GM11168 (cell line): ENCODE measurements at regions not wholly inside any gene's neighbourhood (a gene's known extent, or its start where the extent isn't known, plus 50 kb on each side); places are given as distances from the start of the nearest gene placed in this dataset.
"Not testable (repeated sequence)": the region's sequence is repeated elsewhere in the genome, so short reads cannot be mapped to it uniquely, and the experiment has no call there.

ENCODE experiments used
- in situ Hi-C: fragments of 300-500 bp; cut with MboI; formaldehyde crosslinking; loops from one replicate; pipeline ENCODE4 v1.12.0; 2022; ENCODE audit warnings: low sequenced_read_pairs; ENCODE audit not compliant: unreplicated experiment

DNA sequence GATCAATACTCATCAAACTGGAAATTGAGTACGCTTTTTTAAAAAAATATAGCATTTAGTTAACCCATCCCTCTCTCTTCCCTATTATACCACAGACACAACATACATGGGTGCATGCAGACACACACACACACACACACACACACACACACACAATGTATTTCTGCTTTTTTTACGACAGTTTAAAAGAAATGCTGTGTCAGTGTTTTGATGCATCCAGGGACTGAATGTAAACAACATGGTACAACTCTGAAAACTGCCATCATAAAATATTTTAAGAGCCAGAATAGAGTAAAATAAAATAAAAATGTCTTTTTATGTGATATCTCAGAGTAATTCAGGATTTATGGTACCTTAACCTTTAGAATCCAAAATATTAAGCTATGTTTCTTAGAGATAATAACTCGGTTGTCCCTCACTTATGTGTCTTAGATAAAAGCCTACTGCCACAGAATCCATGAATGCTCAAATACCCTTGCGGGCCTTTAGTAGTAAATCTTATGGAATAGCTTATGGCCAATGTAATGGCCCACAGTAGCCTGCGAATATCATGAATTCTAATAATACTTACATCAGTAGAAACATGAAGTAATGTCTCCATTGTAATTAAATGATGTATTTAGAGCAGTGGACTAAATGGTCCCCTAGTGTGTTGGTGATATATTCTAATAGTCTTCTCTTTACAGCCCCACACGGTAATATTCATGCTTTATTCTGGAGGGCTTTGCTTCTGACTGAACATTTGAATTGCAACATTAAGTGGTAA, 251.6 kb upstream of the FIGN start:
- in situ Hi-C loops: no loop called here

GRCh38 chr2:163984986-163985385, 249.2 kb upstream of the FIGN start:
- in situ Hi-C loops: no loop called here

GRCh38 chr2:163983911-163984310, 248.1 kb upstream of the FIGN start:
- in situ Hi-C loops: no loop called here

DNA sequence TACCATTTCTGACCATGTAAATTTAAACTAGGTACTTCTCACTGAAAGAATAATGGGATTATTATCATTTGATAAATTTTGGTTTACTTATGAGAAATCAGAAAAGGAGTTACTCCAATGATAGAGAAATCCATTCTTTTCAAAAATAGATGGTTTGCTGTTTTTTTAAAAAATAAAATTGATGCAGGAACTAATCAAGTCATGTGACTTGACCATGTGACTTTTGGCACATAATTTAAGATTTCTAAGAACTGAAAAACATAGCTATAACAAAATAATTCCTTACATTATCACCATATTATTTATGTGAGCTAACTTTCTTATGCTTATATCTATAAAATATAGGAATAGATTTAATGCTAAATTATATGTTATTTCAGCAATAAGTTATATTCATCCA, 247.1 kb upstream of the FIGN start:
- in situ Hi-C loops: no loop called here

GRCh38 chr2:163974766-163975165, 239.0 kb upstream of the FIGN start:
- in situ Hi-C loops: no loop called here

DNA sequence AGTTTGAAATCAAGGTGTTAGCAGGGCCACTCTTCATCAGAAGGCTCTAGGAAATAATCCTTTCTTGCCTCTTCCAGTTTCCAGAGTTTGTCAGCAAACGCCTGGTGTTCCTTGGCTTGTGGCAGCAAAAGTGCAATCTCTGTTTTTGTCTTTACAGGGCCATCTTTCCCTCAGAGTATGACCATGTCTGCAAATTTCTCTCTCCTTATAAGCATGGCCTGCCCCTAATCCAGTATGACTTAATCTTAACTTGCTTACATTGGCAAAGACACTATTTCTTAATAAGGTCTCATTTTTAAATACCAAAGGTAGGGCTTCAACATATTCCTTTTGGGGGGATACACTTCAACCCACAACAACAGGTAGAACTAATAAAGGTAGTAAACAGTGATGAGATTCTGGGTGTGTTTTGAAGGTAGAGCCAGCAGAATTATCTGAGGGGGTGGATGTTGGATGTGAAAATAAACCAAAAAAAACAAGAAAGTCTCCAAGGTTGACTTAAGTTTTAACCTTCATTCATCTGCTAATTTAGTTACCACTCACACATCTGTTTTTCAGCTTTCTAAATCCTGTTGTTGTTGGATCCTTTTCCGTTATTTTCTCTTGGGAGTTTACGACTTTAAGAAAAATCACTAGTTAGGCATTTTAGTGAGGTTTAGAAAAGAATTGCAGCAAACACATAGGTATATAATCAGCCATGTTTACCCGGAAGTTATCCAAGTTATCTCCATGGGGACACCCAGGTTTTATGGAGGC, 234.4 kb upstream of the FIGN start:
- in situ Hi-C loops: no loop called here

GRCh38 chr2:163964278-163964677, 228.5 kb upstream of the FIGN start:
- in situ Hi-C loops: not testable (repeated sequence)

- in situ Hi-C loops: no loop called here
These were observed 217.6 kb upstream of the FIGN start for GRCh38 chr2:163953390-163953907.

GRCh38 chr2:163951312-163951711, 215.5 kb upstream of the FIGN start:
- in situ Hi-C loops: no loop called here

- in situ Hi-C loops: no loop called here
These were observed 213.9 kb upstream of the FIGN start for GRCh38 chr2:163949693-163950092.

DNA sequence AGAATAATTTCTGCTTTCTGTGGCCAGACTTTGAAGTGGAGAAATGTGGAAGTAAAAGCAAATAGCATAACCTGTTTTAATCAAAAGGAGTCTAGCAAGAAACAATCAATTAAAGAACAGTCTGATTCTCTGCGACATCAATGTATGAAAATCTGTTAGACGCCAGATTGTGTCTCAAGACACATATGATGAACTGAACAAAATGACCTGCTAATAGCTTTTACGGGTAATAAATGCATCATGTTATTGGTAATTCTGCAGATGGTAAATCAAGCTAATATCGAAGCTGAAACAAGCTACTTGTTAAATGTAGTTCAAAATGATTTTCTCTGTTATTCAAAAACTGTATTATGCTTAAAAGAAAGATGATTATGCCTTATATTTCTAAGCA, 208.5 kb upstream of the FIGN start:
- in situ Hi-C loops: no loop called here

- in situ Hi-C loops: no loop called here
These were observed 207.9 kb upstream of the FIGN start for GRCh38 chr2:163943403-163944346.

- in situ Hi-C loops: no loop called here
These were observed 198.3 kb upstream of the FIGN start for GRCh38 chr2:163934131-163934530.

GRCh38 chr2:163919717-163920116, 183.9 kb upstream of the FIGN start:
- in situ Hi-C loops: no loop called here

DNA sequence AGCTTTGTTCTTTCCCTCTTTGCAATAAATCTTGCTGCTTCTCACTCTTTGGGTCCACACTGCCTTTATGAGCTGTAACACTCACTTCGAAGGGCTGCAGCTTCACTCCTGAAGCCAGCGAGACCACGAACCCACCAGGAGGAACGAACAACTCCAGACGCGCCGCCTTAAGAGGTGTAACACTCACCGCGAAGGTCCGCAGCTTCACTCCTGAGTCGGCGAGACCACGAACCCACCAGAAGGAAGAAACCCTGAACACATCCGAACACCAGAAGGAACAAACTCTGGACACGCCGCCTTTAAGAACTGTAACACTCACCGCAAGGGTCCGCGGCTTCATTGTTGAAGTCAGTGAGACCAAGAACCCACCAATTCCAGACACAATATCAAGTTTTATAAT, 178.7 kb upstream of the FIGN start:
- in situ Hi-C loops: not testable (repeated sequence)

DNA sequence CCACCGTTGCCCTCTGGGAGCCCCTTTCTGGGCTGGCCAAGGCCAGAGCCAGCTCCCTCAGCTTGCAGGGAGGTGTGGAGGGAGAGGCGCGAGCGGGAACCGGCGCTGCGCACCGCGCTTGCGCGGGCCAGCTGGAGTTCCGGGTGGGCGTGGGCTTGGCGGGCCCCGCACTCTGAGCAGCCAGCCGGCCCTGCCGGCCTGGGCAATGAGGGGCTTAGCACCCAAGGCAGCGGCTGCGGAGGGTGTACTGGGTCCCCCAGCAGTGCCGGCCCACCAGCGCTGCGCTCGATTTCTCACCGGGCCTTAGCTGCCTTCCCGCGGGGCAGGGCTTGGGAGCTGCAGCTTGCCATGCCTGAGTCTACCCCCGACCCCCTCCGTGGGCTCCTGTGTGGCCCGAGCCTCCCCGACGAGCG, 177.7 kb upstream of the FIGN start:
- in situ Hi-C loops: not testable (repeated sequence)

DNA sequence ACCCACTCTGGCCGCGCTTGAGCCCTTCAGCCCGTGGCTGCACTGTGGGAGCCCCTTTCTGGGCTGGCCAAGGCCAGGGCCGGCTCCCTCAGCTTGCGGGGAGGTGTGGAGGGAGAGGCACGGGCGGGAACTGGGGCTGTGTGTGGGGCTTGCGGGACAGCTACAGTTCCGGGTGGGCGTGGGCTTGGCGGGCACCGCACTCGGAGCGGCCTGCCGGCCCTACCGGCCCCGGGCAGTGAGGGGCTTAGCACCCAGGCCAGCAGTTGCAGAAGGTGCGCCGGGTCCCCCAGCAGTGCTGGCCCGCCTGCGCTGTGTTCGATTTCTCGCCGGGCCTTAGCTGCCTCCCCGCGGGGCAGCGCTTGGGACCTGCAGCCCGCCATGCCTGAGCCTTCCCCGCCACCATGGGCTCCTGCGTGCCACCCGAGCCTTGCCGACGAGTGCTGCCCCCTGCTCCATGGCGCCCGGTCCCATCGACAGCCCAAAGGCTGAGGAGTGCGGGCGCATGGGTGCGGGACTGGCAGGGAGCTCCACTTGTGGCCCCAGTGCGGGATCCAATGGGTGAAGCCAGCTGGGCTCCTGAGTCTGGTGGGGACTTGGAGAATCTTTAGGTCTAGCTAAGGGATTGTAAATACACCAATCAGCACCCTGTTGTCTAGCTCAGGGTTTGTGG, 173.7 kb upstream of the FIGN start:
- in situ Hi-C loops: no loop called here

- in situ Hi-C loops: no loop called here
These were observed 170.6 kb upstream of the FIGN start for GRCh38 chr2:163906410-163906809.

GRCh38 chr2:163897799-163898198, 162.0 kb upstream of the FIGN start:
- in situ Hi-C loops: no loop called here

DNA sequence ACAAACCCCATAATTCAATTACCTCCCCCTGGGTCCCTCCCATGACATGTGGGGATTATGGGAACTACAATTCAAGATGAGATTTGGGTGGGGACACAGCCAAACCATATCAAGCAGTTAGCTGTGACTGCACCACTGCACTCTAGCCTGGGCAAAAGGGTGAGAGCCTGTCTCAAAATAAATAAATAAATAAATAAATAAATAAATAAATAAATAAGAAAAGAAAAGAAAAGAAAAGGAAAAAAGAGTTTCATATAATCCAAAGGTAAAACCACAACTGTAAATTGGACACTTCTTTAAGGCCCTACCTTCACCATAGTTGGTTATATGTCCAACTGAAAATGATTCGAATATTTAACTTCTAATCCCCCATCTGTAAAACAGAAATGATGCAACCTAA, 157.6 kb upstream of the FIGN start:
- in situ Hi-C loops: not testable (repeated sequence)
